Left lung (tissue), 4 donors: ENCODE measurements at regions not wholly inside any gene's neighbourhood (a gene's known extent, or its start where the extent isn't known, plus 50 kb on each side); places are given as distances from the start of the nearest gene placed in this dataset.
A peak's percentile ranks its signal among the peaks of the same experiment; 100 is the strongest.

Experiments
- ATAC-seq: fragments of 200-7000 bp; cut with Tn5 transposase; one replicate; pipeline ENCODE4 v1.9.1; 2020; ENCODE audit warnings: moderate library complexity
- DNase-seq, 4 donors: peaks; one replicate each; pipeline ENCODE4 v3.0.0-alpha.2; 2013 to 2020
- H3K27ac ChIP-seq, 2 donors: fragments of 200-600 bp; sonication (generic) in 1 of 2; one replicate each; pipeline versions ENCODE4 v1.5.0 to v1.8.0; 2020 to 2021
- H3K27me3 ChIP-seq, 2 donors: fragments of 200-600 bp; sonication (generic) in 1 of 2; one replicate each; pipeline versions ENCODE4 v1.5.0 to v1.8.0; 2020 to 2021
- H3K36me3 ChIP-seq, 2 donors: fragments of 200-600 bp; sonication (generic) in 1 of 2; one replicate each; pipeline versions ENCODE4 v1.5.0 to v1.8.0; 2020 to 2021
- H3K4me1 ChIP-seq, 2 donors: fragments of 200-600 bp; one replicate each; pipeline ENCODE4 v1.8.0; 2021
- H3K4me3 ChIP-seq, 2 donors: fragments of 200-600 bp; sonication (generic) in 1 of 2; one replicate each; pipeline versions ENCODE4 v1.5.0 to v1.8.0; 2020 to 2021; ENCODE audit warnings: mild to moderate bottlenecking in 1 of 2
- H3K9me3 ChIP-seq, 2 donors: fragments of 200-600 bp; sonication (generic) in 1 of 2; one replicate each; pipeline versions ENCODE4 v1.5.0 to v1.8.0; 2020 to 2021
- intact Hi-C, 2 donors: fragments of 100-400 bp; cut with DNase I; formaldehyde crosslinking; loops; one replicate each; pipeline versions ENCODE4 v1.11.2 to v1.14.2; 2022
- TF ChIP-seq, protein P1 (sequence below), 2 donors: fragments of 200-600 bp; sonication (generic) in 1 of 2; IDR thresholded peaks; one replicate each; pipeline versions ENCODE4 v1.5.0 to v1.8.0; 2021; ENCODE audit warnings: antibody characterized with exemption in 2 of 2
- donor health status: DM: no; HTN: yes; CAD: no.
- donor health status: DM: no; HTN: no; CAD: no.

DNA sequence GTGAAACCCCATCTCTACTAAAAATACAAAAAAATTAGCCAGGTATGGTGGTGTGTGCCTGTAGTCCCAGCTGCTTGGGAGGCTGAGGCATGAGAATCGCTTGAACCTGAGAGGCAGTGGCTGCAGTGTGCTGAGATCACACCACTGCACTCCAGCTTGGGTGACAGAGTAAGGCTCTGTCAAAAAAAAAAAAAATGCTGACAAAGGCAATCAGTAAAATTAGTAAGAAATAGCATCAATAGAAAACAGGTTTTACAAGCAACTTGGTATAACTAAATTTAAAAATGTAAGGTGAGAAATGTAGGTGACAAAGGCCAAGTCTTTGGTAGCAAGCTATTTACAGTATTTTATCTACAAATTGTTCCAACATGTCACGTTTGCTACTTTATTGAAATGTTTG is 421.4 kb upstream of the RGPD4 start:
- ATAC-seq, result no peak
- Histone ChIP-seq H3K9me3 (no peaks in the 10 kb centered on the region), H3K36me3 (no peaks in the 10 kb centered on the region), H3K4me3 (no peak overlapping the region), H3K27me3 (no peaks in the 10 kb centered on the region), H3K27ac (no peak overlapping the region), H3K4me1 (no peaks in the 10 kb centered on the region)
- TF ChIP-seq, protein P1, sequence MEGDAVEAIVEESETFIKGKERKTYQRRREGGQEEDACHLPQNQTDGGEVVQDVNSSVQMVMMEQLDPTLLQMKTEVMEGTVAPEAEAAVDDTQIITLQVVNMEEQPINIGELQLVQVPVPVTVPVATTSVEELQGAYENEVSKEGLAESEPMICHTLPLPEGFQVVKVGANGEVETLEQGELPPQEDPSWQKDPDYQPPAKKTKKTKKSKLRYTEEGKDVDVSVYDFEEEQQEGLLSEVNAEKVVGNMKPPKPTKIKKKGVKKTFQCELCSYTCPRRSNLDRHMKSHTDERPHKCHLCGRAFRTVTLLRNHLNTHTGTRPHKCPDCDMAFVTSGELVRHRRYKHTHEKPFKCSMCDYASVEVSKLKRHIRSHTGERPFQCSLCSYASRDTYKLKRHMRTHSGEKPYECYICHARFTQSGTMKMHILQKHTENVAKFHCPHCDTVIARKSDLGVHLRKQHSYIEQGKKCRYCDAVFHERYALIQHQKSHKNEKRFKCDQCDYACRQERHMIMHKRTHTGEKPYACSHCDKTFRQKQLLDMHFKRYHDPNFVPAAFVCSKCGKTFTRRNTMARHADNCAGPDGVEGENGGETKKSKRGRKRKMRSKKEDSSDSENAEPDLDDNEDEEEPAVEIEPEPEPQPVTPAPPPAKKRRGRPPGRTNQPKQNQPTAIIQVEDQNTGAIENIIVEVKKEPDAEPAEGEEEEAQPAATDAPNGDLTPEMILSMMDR (IDR thresholded peaks at IDR 0.05), result no peak
- intact Hi-C loops, result no loop called here
- DNase-seq, result no peak

DNA sequence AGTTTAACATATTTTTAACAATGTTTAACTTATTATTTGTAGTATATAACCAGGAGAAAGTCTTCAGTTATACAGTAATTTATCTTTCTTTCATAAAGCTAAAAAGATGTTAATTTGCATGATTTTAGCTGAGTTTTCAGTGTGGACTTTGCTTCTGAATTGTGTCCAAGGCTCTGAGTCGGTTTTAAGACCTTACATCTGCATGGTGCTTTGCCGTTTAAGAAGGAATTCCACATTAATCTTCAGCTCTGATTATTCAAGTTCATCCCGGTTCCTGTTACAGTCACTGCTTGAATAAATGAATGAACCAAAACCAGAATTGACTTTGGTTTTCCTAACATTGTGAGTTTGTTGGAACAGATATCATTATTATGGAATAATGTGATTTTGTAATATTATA is 419.7 kb upstream of the RGPD4 start:
- Histone ChIP-seq H3K27me3 (no peaks in the 10 kb centered on the region), H3K9me3 (no peaks in the 10 kb centered on the region), H3K4me1 (no peaks in the 10 kb centered on the region), H3K27ac (no peak overlapping the region), H3K36me3 (no peaks in the 10 kb centered on the region), H3K4me3 (no peak overlapping the region)
- ATAC-seq, result no peak
- intact Hi-C loops, result no loop called here
- TF ChIP-seq, protein P1 (IDR thresholded peaks at IDR 0.05), result no peak
- no peak for DNase-seq

DNA sequence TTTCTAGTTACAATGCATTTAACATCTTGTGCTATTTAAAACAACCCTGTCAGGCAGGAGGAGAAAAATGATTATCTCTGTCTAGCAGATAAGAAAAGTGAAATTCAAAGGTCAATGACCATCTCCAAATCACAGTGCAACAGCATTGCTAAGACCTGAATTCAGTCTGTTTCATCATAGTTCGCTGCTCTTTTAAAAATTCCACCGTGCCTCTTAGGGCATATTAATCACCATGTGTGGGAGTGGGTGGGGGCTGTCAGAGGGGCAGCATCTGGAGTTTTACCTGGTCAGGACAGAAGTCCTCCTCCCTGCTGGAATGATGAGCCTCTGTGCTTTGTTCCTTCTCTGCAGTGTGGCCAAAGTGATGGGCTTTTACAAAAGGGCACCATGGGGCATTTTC is 418.7 kb upstream of the RGPD4 start:
- TF ChIP-seq, protein P1 (IDR thresholded peaks at IDR 0.05), result no peak
- no peak overlapping the region for H3K27ac ChIP-seq
- no peak for ATAC-seq
- intact Hi-C loops, result no loop called here
- H3K4me1 ChIP-seq, result no peaks in the 10 kb centered on the region
- no peak for DNase-seq
- no peak overlapping the region for H3K4me3 ChIP-seq
- H3K9me3 ChIP-seq, result no peaks in the 10 kb centered on the region
- no peaks in the 10 kb centered on the region for H3K27me3 ChIP-seq
- no peaks in the 10 kb centered on the region for H3K36me3 ChIP-seq

DNA sequence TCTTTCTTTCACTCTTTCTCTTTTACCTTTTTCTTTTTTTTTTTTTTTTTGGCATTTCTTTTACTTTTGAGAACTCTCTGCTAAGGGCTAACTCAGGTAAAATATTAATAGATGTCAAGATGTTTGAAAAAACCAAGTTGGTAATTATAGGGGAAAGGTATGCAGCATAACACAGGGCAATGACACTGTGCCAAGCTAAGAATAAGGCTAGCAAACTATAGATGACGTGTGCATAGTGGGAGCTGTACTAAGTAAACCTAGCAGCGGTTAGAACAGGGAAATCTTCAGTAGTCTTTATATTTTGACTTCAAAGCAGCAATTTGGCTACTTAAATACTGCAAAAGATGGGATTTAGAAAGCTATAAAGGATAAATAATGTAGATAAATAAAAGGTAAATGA is 415.4 kb upstream of the RGPD4 start:
- ATAC-seq (peak; percentile 85), DNase-seq (peak in 2 of 4 donors; percentile 1 to 36)
- Histone ChIP-seq H3K9me3 (no peaks in the 10 kb centered on the region), H3K4me1 (no peaks in the 10 kb centered on the region), H3K27ac (no peak overlapping the region), H3K27me3 (no peaks in the 10 kb centered on the region), H3K4me3 (no peak overlapping the region), H3K36me3 (no peaks in the 10 kb centered on the region)
- intact Hi-C loops, result no loop called here
- TF ChIP-seq, protein P1 (IDR thresholded peaks at IDR 0.05), result no peak

DNA sequence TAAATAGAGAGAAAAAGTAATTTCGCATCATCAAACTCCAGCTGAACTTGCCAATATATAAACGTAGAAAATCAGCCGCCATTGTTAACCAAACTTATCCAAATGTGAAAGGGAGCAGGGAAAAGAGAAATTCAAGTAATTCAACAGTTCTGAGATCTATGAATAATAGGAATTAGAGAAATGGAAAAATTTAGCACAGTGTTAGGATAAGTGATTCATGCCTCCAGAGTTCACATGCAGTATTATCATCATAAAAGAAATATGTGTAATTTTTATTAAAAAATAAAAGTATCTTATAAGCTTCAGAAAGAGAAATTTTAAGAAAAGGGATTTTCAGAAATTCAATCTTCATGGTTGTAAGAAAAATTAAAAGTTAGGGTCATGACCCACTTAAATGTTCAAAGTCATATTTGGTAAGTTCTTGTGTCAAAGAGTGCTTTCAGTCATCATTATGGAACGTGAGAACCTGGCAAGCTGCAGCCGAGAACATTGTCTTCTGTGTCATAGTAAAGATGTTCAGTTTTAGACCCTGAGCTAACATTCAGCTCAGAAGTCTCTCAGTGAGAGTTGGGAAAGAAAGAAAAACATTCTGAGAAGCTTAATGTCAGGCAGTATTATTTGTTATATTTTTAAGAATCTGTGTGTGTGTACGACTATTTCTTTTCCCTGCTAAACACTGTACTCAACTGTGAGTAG is 414.3 kb upstream of the RGPD4 start:
- no peaks in the 10 kb centered on the region for H3K27me3 ChIP-seq
- no peak overlapping the region for H3K27ac ChIP-seq
- TF ChIP-seq, protein P1 (IDR thresholded peaks at IDR 0.05), result no peak
- DNase-seq, result no peak
- no peaks in the 10 kb centered on the region for H3K4me1 ChIP-seq
- H3K9me3 ChIP-seq, result no peaks in the 10 kb centered on the region
- ATAC-seq, result peak; percentile 33
- H3K4me3 ChIP-seq, result no peak overlapping the region
- intact Hi-C loops, result no loop called here
- H3K36me3 ChIP-seq, result no peaks in the 10 kb centered on the region
